Activated CD4-positive, alpha-beta memory T cell treated with anti-CD3 and anti-CD28 coated beads for 36 hours (primary cell): ENCODE measurements at regions not wholly inside any gene's neighbourhood (a gene's known extent, or its start where the extent isn't known, plus 50 kb on each side); places are given as distances from the start of the nearest gene placed in this dataset.

Experiments
- CTCF ChIA-PET: fragments of 350-600 bp; sonication (Branson Sonifier 250); formaldehyde crosslinking; loops from one replicate; lab custom pipeline; 2021; ENCODE audit warnings: antibody characterized with exemption, inconsistent platforms; lab: Charles Lee
- POLR2A ChIA-PET: fragments of 350-600 bp; sonication (Branson Sonifier 250); formaldehyde crosslinking; loops from one replicate; lab custom pipeline; 2021; ENCODE audit warnings: antibody characterized with exemption; lab: Charles Lee
- DNase-seq: peaks from one replicate; pipeline ENCODE4 v3.0.0-alpha.2; 2020
- H3K27ac Mint-ChIP-seq: one replicate; pipeline ENCODE4 v1.8.0; 2021; ENCODE audit warnings: mixed read lengths
- H3K27me3 Mint-ChIP-seq: one replicate; pipeline ENCODE4 v1.8.0; 2021; ENCODE audit warnings: mixed read lengths
- H3K36me3 Mint-ChIP-seq: one replicate; pipeline ENCODE4 v1.8.0; 2021; ENCODE audit warnings: mixed read lengths
- H3K4me1 Mint-ChIP-seq: one replicate; pipeline ENCODE4 v1.8.0; 2021; ENCODE audit warnings: low read depth, mixed read lengths
- H3K4me3 Mint-ChIP-seq: one replicate; pipeline ENCODE4 v1.8.0; 2021; ENCODE audit warnings: mild to moderate bottlenecking, mixed read lengths
- H3K9me3 Mint-ChIP-seq: one replicate; pipeline ENCODE4 v1.8.0; 2021; ENCODE audit warnings: mixed read lengths
- intact Hi-C: fragments of 100-400 bp; cut with micrococcal nuclease; formaldehyde crosslinking; loops from one replicate; pipeline ENCODE4 v1.15.1; 2023

DNA sequence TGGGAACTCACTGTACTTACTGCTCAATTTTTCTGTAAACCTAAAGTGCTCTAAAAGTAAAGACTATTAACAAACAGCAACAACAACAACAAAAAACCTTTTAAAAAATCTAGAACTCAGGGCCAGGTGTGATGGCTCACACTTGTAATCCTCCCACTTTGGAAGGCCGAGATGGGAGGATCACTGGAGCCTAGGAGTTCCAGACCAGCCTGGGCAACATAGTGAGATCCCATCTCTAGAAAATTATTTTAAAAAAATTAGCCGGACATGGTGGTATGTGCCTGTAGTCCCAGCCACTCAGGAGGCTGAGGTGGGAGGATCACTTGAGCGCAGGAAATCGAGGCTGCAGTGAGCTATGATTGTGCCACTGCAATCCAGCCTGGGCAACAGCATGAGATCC is 161.8 kb downstream of the NUP210 start:
- intact Hi-C loops: no loop called here
- Mint-ChIP-seq H3K27me3 (no peaks in the 10 kb centered on the region), H3K4me1 (peaks cover 6% of the 10 kb centered on the region), H3K9me3 (no peaks in the 10 kb centered on the region), H3K36me3 (no peaks in the 10 kb centered on the region), H3K4me3 (no peak overlapping the region), H3K27ac (no peak overlapping the region)
- no peak for DNase-seq
- ChIA-PET POLR2A (no interaction called here), CTCF (no interaction called here)

DNA sequence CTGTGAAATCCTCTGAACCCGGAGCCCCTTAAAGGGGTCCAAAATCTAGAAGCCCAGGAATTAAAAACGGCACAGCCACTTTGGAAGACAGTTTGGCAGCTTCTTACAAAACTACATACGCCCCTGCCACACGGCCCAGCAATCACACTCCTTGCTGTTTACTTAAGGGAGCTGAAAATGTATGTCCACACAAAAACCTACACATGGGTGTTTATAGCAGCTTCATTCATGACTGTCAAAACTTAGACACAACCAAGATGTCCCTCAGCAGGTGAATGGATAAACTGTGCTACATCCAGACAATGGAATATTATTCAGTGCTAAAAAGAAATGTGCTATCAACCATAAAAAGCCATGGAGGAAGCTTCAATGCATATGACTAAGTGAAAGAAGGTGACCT is 162.5 kb downstream of the NUP210 start:
- no peaks in the 10 kb centered on the region for H3K27me3 Mint-ChIP-seq
- H3K9me3 Mint-ChIP-seq: no peaks in the 10 kb centered on the region
- DNase-seq: no peak
- H3K27ac Mint-ChIP-seq: no peak overlapping the region
- no peaks in the 10 kb centered on the region for H3K36me3 Mint-ChIP-seq
- ChIA-PET POLR2A (no interaction called here), CTCF (no interaction called here)
- intact Hi-C loops: no loop called here
- no peak overlapping the region for H3K4me3 Mint-ChIP-seq
- H3K4me1 Mint-ChIP-seq: peaks cover 4% of the 10 kb centered on the region

DNA sequence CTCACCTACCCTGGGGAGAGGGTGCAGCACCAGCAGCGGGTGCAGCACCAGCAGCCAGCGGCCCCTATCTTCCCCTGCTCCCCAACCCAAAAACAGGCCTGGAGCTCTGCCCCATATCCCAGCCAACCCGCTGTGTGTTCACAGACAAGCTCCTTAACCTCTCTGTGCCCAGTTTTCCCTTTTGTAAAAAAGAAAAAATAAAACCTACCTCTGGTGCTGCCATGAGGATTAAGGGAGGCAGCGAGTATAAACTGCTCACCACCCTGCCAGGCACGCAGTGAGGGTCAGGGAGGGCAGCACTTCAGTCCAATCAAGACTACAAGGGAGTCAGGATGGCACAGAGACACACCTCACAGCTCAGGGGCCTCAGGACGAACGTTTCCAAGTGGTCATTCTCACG is 163.3 kb downstream of the NUP210 start:
- no peak for DNase-seq
- CTCF ChIA-PET: no interaction called here
- Mint-ChIP-seq H3K4me3 (no peak overlapping the region), H3K27ac (no peak overlapping the region), H3K27me3 (peaks cover 2% of the 10 kb centered on the region), H3K4me1 (no peaks in the 10 kb centered on the region), H3K9me3 (no peaks in the 10 kb centered on the region), H3K36me3 (no peaks in the 10 kb centered on the region)
- intact Hi-C loops: no loop called here
- POLR2A ChIA-PET: no interaction called here

DNA sequence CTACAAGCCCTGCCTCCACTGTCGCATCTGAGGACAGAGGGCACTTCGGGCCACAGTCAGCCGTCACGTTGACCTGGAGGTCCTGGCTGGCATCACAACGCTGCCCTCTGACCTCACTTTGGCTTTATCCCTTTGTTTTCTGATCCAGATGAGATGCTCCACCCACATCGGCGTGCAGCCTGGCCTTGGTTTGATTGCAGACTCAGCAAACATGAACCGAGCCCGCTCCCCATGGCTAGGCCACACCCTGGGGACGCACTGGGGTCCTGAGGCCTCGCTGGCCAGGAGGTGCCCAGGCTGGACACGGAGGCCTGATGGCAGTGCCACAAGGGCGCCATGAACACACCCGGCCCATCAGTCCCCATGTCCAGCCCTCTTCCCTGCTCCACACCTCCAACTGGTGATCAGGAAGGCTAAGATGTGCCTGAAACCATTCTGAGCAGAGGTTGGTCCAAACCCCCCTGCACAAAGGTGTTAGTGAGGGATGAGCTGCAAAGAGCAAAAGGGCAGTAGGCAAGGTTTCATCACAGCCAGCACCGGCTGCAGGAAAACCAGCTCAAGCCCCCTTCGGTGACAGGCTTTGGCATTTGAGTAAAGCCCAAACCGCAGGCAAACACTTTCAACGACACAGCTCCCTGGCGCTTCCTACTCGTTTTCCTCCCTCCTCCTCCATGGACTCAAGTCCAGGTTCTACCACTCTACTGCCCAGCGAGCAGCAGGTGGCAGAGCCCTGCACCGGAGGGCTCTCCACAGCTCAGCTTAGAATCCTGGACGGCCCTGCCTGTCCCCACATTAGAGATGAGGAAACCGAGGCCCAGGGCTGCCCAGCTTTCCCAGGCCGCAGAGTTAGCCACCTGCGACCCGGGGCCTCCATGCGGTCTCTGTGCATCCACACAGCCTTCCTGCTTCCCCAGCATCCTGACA is 165.8 kb downstream of the NUP210 start:
- ChIA-PET POLR2A (no interaction called here), CTCF (interaction anchor here (0.6 to 1.0 kb wide), 2 partner anchors 162 to 1520 kb away, joined by 3 read pairs; no protein-coding TSS in a partner anchor)
- peaks cover 2% of the 10 kb centered on the region for H3K27me3 Mint-ChIP-seq

DNA sequence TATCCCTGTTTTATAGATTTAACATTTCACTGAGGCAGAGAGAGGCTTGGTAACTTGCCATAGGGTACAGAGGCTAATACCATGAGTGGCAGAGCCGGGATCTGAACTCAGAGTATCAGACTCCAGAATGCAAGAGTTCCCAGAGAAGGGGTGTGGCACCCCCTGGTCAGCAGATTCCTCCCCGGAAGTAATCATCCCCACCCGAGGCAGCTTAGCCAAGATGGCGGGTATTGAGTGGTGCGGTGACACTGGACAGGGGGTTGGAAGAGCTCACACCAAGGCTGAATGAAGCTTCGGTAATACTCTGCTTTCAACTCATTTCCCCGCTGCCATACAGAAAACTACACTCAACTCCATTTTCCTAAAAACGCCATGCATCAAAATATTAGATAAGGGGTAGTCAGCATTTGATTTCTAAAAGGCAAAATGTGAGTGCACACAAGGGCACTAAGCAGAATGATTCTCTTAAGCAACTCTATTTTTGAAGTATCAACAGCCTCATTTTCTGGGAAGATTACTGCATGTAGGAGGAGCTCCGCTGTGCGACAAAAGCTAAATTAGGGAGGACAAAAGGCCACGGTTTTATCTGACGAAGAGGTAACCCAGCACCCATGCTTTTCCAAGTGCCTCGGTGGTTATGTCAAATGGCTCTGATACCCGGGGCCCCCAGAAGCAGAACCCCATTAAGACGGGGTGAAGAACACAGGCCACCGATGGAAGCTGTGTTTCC is 166.7 kb downstream of the NUP210 start:
- POLR2A ChIA-PET: no interaction called here
- no peak for DNase-seq
- no peaks in the 10 kb centered on the region for H3K9me3 Mint-ChIP-seq
- CTCF ChIA-PET: interaction anchor here (0.6 kb wide), 1 partner anchor 1521 kb away, joined by 3 read pairs; no protein-coding TSS in a partner anchor
- no peak overlapping the region for H3K27ac Mint-ChIP-seq
- intact Hi-C loops: no loop called here
- no peak overlapping the region for H3K4me3 Mint-ChIP-seq
- no peaks in the 10 kb centered on the region for H3K4me1 Mint-ChIP-seq
- peaks cover 3% of the 10 kb centered on the region for H3K27me3 Mint-ChIP-seq
- H3K36me3 Mint-ChIP-seq: no peaks in the 10 kb centered on the region

More for the DNA sequence above, 165.8 kb downstream of the NUP210 start:
- H3K4me1 Mint-ChIP-seq: no peaks in the 10 kb centered on the region
- DNase-seq: no peak
- intact Hi-C loops: no loop called here
- no peaks in the 10 kb centered on the region for H3K36me3 Mint-ChIP-seq
- H3K27ac Mint-ChIP-seq: no peak overlapping the region
- no peak overlapping the region for H3K4me3 Mint-ChIP-seq
- no peaks in the 10 kb centered on the region for H3K9me3 Mint-ChIP-seq

DNA sequence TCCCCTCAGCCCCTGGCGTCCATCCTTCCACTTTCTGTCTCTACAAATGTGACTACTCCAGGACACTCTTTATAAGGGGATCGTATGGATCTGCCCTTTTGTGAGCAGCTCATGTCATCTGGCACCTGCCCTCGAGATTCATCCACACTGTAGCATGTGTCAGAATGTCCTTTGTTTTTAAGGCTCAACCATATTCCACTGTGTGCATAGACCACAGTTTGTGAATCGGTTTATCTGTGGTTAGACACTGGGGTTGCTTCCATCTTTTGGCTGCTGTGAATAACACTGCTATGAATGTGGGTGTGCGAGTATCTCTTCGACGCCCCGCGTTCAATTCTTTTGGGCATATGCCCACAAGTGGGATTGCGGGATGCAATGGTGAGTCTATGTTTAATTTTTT is 167.9 kb downstream of the NUP210 start:
- ChIA-PET POLR2A (no interaction called here), CTCF (no interaction called here)
- H3K4me3 Mint-ChIP-seq: no peak overlapping the region
- DNase-seq: no peak
- H3K9me3 Mint-ChIP-seq: no peaks in the 10 kb centered on the region
- H3K27ac Mint-ChIP-seq: no peak overlapping the region
- no peaks in the 10 kb centered on the region for H3K4me1 Mint-ChIP-seq
- H3K27me3 Mint-ChIP-seq: peaks cover 3% of the 10 kb centered on the region
- H3K36me3 Mint-ChIP-seq: no peaks in the 10 kb centered on the region
- intact Hi-C loops: no loop called here

DNA sequence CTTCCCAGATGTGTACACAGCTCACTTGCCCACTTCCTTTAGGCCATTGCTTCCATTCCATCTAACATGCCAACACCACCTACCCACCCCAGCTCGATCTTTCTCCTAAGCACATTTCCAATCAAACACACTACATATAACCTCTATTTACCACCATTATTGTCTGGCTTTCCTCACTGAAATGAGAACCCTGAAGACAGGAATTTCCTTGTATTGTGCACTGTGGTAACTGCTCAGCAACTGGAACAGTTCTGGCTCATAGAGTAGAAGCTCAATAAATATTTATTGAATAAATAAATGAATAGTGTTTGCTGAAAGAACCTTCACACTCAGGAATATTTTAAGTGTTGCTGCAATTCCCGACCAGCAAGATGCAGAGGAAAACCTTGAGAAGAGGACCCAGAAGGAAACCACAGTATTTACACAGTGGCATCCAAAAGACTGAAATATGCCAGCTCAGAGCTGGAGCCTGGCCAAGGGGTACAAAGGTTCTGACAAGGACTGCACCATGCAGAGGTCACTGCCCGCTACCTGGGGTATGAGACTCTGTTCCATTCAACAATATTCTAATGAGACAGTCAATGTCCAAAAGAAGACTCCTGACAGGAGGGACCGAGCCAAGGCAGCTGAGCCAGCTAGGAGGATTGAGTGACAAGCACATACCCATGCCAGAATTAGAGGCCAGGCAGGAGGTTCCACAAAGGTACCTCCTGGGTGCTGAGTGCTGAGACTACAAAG is 168.8 kb downstream of the NUP210 start:
- Mint-ChIP-seq H3K4me3 (no peak overlapping the region), H3K27ac (no peak overlapping the region), H3K27me3 (peaks cover 3% of the 10 kb centered on the region), H3K9me3 (no peaks in the 10 kb centered on the region), H3K4me1 (no peaks in the 10 kb centered on the region), H3K36me3 (no peaks in the 10 kb centered on the region)
- intact Hi-C loops: no loop called here
- POLR2A ChIA-PET: no interaction called here
- no peak for DNase-seq
- CTCF ChIA-PET: interaction anchor here (1.7 kb wide), 1 partner anchor 159 kb away, joined by 4 read pairs; no protein-coding TSS in a partner anchor

DNA sequence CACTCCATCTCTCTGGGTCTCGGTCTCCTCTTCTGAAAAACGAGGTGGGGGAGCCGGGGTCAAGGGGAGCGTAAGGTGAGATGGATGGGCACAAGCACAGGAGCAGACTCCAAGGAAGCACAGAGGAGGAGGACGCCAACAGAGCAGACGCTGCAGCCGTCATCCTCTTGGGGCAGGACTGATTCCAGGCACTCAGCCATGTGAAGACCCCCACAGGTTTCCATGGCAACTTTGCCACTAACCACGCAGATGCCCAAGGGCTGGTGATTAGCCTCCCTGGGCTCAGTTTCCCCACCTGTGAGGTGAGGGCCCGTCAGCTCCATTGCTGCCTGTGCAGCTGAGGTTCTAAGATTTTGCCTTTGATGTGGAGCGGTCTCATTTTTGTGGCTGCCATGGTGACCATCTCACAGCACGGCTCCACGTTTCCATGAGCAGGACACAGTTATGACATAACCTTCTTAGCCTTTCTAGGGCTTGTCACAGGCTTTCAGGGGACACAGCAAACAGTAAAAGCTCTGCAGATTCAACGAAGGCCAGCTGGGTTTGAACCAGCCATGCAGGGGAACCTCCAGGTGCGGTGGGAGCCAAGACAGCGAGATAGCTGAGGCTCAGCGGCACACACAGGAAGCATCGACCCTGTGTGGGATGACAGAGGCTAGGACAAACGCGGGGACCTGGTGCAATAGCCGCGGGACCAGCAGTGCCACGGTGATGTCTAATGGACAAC is 170.3 kb downstream of the NUP210 start:
- ChIA-PET POLR2A (no interaction called here), CTCF (interaction anchor here (0.6 to 1.7 kb wide), 2 partner anchors 158 to 346 kb away, joined by 3 to 4 read pairs; no protein-coding TSS in a partner anchor)
- Mint-ChIP-seq H3K4me3 (no peak overlapping the region), H3K4me1 (no peaks in the 10 kb centered on the region), H3K9me3 (no peaks in the 10 kb centered on the region), H3K36me3 (no peaks in the 10 kb centered on the region), H3K27me3 (peaks cover 3% of the 10 kb centered on the region), H3K27ac (no peak overlapping the region)
- intact Hi-C loops: no loop called here
- DNase-seq: no peak

DNA sequence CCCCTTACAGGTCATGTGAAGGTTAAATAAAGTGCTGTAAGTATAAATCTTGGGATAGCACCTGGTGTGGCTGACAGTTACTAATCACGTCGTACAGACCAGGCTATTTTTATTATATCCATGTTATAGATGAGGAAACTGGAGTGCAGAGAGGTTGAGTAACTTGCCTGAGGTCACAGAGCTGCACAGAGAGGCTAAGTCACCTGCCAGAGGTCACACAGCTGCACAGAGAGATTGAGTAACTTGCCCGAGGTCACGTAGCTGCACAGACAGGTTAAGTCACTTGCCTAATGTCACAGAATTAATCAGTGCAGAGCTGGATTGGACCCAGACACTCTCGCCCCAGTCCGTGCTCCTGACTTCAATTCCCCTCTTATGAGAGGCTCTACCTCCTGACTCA is 171.5 kb downstream of the NUP210 start:
- Mint-ChIP-seq H3K9me3 (no peaks in the 10 kb centered on the region), H3K36me3 (no peaks in the 10 kb centered on the region), H3K27ac (no peak overlapping the region), H3K4me3 (no peak overlapping the region), H3K27me3 (peaks cover 3% of the 10 kb centered on the region), H3K4me1 (no peaks in the 10 kb centered on the region)
- intact Hi-C loops: no loop called here
- POLR2A ChIA-PET: no interaction called here
- CTCF ChIA-PET: no interaction called here
- no peak for DNase-seq

DNA sequence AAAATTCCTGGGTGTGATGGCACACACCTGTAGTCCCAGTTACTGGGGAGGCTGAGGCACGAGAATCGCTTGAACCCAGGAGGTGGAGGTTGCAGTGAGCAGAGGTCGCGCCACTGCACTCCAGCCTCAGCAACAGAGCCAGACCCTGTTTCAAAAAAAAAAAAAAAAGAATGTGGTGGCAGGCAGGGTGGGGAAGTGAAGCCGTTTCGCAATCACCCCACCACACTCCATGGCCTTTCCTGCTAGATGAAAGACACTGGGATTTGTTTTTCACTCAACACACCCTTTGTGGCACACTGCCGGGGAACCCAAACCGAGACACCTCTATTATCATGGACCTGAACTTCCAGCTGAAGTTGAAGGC is 172.4 kb upstream of the IQSEC1 start:
- intact Hi-C loops: no loop called here
- CTCF ChIA-PET: no interaction called here
- H3K9me3 Mint-ChIP-seq: no peaks in the 10 kb centered on the region
- no peak overlapping the region for H3K4me3 Mint-ChIP-seq
- H3K36me3 Mint-ChIP-seq: no peaks in the 10 kb centered on the region
- no peak for DNase-seq
- H3K27me3 Mint-ChIP-seq: peaks cover 1% of the 10 kb centered on the region
- no peaks in the 10 kb centered on the region for H3K4me1 Mint-ChIP-seq
- POLR2A ChIA-PET: no interaction called here
- no peak overlapping the region for H3K27ac Mint-ChIP-seq

DNA sequence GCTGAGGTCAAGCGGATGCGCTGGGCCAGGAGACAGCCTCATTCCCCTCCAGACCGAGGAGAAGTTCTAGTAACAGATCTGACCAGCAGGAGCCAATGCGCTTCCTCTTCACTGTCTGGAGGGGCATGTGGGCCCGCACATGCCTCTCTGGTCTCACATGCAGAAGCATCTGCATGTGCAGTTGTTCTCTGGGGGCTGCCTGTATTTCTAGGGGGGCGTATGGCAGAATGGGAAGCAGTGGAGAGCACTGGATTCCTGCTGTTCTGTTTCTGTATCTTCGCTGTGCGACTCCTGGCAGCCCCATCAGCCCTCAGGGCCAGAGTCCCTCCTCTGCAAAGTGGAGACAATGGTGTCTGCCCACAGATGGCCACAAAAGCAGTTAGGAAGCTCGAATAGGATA is 170.4 kb upstream of the IQSEC1 start:
- H3K9me3 Mint-ChIP-seq: no peaks in the 10 kb centered on the region
- peaks cover 1% of the 10 kb centered on the region for H3K27me3 Mint-ChIP-seq
- no peaks in the 10 kb centered on the region for H3K4me1 Mint-ChIP-seq
- no peak overlapping the region for H3K4me3 Mint-ChIP-seq
- ChIA-PET CTCF (interaction anchor here (0.6 kb wide), 1 partner anchor 44 kb away, joined by 3 read pairs; no protein-coding TSS in a partner anchor), POLR2A (no interaction called here)
- H3K27ac Mint-ChIP-seq: no peak overlapping the region
- no peaks in the 10 kb centered on the region for H3K36me3 Mint-ChIP-seq
- intact Hi-C loops: no loop called here
- no peak for DNase-seq
